ENCODE measurements at regions not wholly inside any gene's neighbourhood (a gene's known extent, or its start where the extent isn't known, plus 50 kb on each side); places are given as distances from the start of the nearest gene placed in this dataset.

GRCh38 chr20:11315525-11315924 is 602.2 kb upstream of the BTBD3 start:
- no peak overlapping the region for H3K4me3 ChIP-seq (ENCODE audit: low read length)

GRCh38 chr20:11316244-11316643 is 601.4 kb upstream of the BTBD3 start:
- Mint-ChIP-seq H3K4me3 (no peak overlapping the region), H3K36me3 (ENCODE audit: low read depth) (no peaks in the 10 kb centered on the region), H3K4me1 (ENCODE audit: low read depth) (no peaks in the 10 kb centered on the region), H3K9me3 (peaks cover 9% of the 10 kb centered on the region), H3K27me3 (no peaks in the 10 kb centered on the region), H3K27ac (no peak overlapping the region)
- Histone ChIP-seq H3K36me3 (ENCODE audit: insufficient read depth, low read length) (no peaks in the 10 kb centered on the region), H3K9me3 (ENCODE audit: control insufficient read depth in 1 of 2, insufficient read depth in 1 of 2, low read length in 2 of 2) (peaks cover 0 to 6% of the 10 kb centered on the region in 2 experiments), H3K27me3 (ENCODE audit: control insufficient read depth in 1 of 2, insufficient read depth in 2 of 2, low read length in 2 of 2) (no peaks in the 10 kb centered on the region), H3K4me1 (ENCODE audit: insufficient read depth, low read length) (no peaks in the 10 kb centered on the region), H3K27ac (ENCODE audit: low read depth in 1 of 2, low read length in 2 of 2) (no peak overlapping the region), H3K4me3 (ENCODE audit: low read length) (no peak overlapping the region)
- intact Hi-C loops (cut with DNase I, micrococcal nuclease) = no loop called here
- POLR2A ChIA-PET = no interaction called here
- no peak for DNase-seq
- no peak for TF ChIP-seq CTCF (IDR thresholded peaks at IDR 0.05)
- no peak for ATAC-seq (ENCODE audit: poor library complexity)
- CTCF ChIA-PET = no interaction called here

More at GRCh38 chr20:11315525-11315924, 602.2 kb upstream of the BTBD3 start:
- H3K4me3 Mint-ChIP-seq = no peak overlapping the region
- peaks cover 8% of the 10 kb centered on the region for H3K9me3 Mint-ChIP-seq
- H3K36me3 Mint-ChIP-seq (ENCODE audit: low read depth) = no peaks in the 10 kb centered on the region
- intact Hi-C loops (cut with DNase I, micrococcal nuclease) = no loop called here
- no peak for TF ChIP-seq CTCF (IDR thresholded peaks at IDR 0.05)
- POLR2A ChIA-PET = no interaction called here
- no peaks in the 10 kb centered on the region for H3K36me3 ChIP-seq (ENCODE audit: insufficient read depth, low read length)
- DNase-seq = no peak
- no peaks in the 10 kb centered on the region for H3K27me3 Mint-ChIP-seq
- no peak overlapping the region for H3K27ac Mint-ChIP-seq
- no peak for ATAC-seq (ENCODE audit: poor library complexity)
- H3K27me3 ChIP-seq (ENCODE audit: control insufficient read depth in 1 of 2, insufficient read depth in 2 of 2, low read length in 2 of 2) = no peaks in the 10 kb centered on the region
- no peaks in the 10 kb centered on the region for H3K4me1 Mint-ChIP-seq (ENCODE audit: low read depth)
- H3K4me1 ChIP-seq (ENCODE audit: insufficient read depth, low read length) = no peaks in the 10 kb centered on the region
- H3K27ac ChIP-seq (ENCODE audit: low read depth in 1 of 2, low read length in 2 of 2) = no peak overlapping the region
- peaks cover 0 to 6% of the 10 kb centered on the region in 2 experiments for H3K9me3 ChIP-seq (ENCODE audit: control insufficient read depth in 1 of 2, insufficient read depth in 1 of 2, low read length in 2 of 2)
- CTCF ChIA-PET = no interaction called here

- Mint-ChIP-seq H3K27me3 (no peaks in the 10 kb centered on the region), H3K9me3 (peaks cover 10% of the 10 kb centered on the region), H3K4me1 (ENCODE audit: low read depth) (no peaks in the 10 kb centered on the region), H3K4me3 (no peak overlapping the region), H3K36me3 (ENCODE audit: low read depth) (no peaks in the 10 kb centered on the region), H3K27ac (no peak overlapping the region)
- Histone ChIP-seq H3K27me3 (ENCODE audit: control insufficient read depth in 1 of 2, insufficient read depth in 2 of 2, low read length in 2 of 2) (no peaks in the 10 kb centered on the region), H3K36me3 (ENCODE audit: insufficient read depth, low read length) (no peaks in the 10 kb centered on the region), H3K27ac (ENCODE audit: low read depth in 1 of 2, low read length in 2 of 2) (no peak overlapping the region), H3K4me3 (ENCODE audit: low read length) (no peak overlapping the region), H3K4me1 (ENCODE audit: insufficient read depth, low read length) (no peaks in the 10 kb centered on the region), H3K9me3 (ENCODE audit: control insufficient read depth in 1 of 2, insufficient read depth in 1 of 2, low read length in 2 of 2) (peaks cover 0 to 6% of the 10 kb centered on the region in 2 experiments)
- ChIA-PET CTCF (no interaction called here), POLR2A (no interaction called here)
- no peak for TF ChIP-seq CTCF (IDR thresholded peaks at IDR 0.05)
- intact Hi-C loops (cut with DNase I, micrococcal nuclease) = no loop called here
- DNase-seq = no peak
- no peak for ATAC-seq (ENCODE audit: poor library complexity)
These were observed 597.7 kb upstream of the BTBD3 start for GRCh38 chr20:11320033-11320432.

Data from CD4-positive, alpha-beta T cell (primary cell).